Bronchial epithelial cell (primary cell): ENCODE measurements at regions not wholly inside any gene's neighbourhood (a gene's known extent, or its start where the extent isn't known, plus 50 kb on each side); places are given as distances from the start of the nearest gene placed in this dataset.
A peak's percentile ranks its signal among the peaks of the same experiment; 100 is the strongest.

Experiments
- DNase-seq: peaks from one replicate; pipeline ENCODE4 v3.0.0-alpha.2; 2010; ENCODE audit warnings: low read depth
- FAIRE-seq: peaks from 2 replicates; lab custom pipeline; 2011; peaks lifted over from hg19 to GRCh38; lab: Jason Lieb, UNC
- H3K27me3 ChIP-seq: 2 replicates; pipeline ENCODE4 v1.5.1; 2011; ENCODE audit warnings: low read length; ENCODE audit not compliant: control insufficient read depth, insufficient read depth
- H3K36me3 ChIP-seq: 2 replicates; pipeline ENCODE4 v1.5.1; 2011; ENCODE audit warnings: low read length; ENCODE audit not compliant: control insufficient read depth, insufficient read depth
- H3K4me3 ChIP-seq: 2 replicates; pipeline ENCODE4 v1.5.1; 2011; ENCODE audit warnings: mild to moderate bottlenecking, low read depth, low read length, control low read depth
- TF ChIP-seq, protein P1 (sequence below): IDR thresholded peaks from 2 replicates; pipeline ENCODE4 v1.5.1; 2011; ENCODE audit warnings: mild to moderate bottlenecking, moderate library complexity, low read length, control low read depth, inconsistent platforms; ENCODE audit not compliant: insufficient read depth, severe bottlenecking

DNA sequence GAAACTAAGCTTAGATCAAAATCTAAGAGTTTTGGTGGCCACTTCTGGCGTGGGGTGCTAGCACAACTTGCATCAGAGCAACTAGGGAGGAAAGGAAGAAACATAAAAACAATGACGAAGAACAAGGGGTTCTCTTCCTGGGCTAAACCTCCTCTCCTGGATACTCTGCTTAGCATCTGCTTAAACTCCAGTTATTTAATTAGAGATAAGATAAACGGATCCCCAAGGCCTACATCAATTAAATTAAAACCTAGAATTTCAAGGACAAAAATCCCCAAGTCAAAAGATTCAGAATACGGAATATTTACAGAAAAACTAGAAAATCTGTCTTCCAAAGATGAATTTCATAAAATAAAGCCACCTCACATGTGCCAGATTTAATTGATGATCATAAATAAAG is 281.9 kb downstream of the SHOX2 start:
- TF ChIP-seq, protein P1, sequence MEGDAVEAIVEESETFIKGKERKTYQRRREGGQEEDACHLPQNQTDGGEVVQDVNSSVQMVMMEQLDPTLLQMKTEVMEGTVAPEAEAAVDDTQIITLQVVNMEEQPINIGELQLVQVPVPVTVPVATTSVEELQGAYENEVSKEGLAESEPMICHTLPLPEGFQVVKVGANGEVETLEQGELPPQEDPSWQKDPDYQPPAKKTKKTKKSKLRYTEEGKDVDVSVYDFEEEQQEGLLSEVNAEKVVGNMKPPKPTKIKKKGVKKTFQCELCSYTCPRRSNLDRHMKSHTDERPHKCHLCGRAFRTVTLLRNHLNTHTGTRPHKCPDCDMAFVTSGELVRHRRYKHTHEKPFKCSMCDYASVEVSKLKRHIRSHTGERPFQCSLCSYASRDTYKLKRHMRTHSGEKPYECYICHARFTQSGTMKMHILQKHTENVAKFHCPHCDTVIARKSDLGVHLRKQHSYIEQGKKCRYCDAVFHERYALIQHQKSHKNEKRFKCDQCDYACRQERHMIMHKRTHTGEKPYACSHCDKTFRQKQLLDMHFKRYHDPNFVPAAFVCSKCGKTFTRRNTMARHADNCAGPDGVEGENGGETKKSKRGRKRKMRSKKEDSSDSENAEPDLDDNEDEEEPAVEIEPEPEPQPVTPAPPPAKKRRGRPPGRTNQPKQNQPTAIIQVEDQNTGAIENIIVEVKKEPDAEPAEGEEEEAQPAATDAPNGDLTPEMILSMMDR: no peak
- Histone ChIP-seq H3K36me3 (no peaks in the 10 kb centered on the region), H3K27me3 (no peaks in the 10 kb centered on the region), H3K4me3 (no peak overlapping the region)
- DNase-seq: no peak
- FAIRE-seq: no peak

DNA sequence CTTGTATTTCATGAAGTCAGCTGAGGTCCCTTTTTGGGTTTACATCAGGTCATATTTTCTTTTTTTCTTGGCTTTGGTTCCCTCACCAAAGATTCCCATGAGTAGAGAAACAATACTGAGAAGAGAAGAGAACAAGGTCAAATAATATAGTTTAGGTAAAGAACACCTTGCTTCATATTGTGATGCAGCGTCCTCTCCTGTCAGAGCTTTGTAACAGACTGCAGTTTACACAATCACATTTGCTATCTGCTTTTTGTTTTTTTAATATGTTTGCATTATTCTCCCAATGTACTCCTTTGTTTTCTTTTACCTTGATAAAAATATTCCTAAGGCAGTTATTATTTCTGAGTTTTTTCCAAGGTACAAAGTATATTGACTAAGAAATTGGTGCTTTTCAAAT is 283.2 kb downstream of the SHOX2 start:
- H3K4me3 ChIP-seq: no peak overlapping the region
- no peaks in the 10 kb centered on the region for H3K36me3 ChIP-seq
- no peak for FAIRE-seq
- H3K27me3 ChIP-seq: no peaks in the 10 kb centered on the region
- TF ChIP-seq, protein P1: no peak
- DNase-seq: no peak

- TF ChIP-seq, protein P1: no peak
- Histone ChIP-seq H3K4me3 (no peak overlapping the region), H3K27me3 (no peaks in the 10 kb centered on the region), H3K36me3 (no peaks in the 10 kb centered on the region)
- FAIRE-seq (no peak), DNase-seq (no peak)
These were observed 286.1 kb downstream of the SHOX2 start for GRCh38 chr3:157820157-157820517.

DNA sequence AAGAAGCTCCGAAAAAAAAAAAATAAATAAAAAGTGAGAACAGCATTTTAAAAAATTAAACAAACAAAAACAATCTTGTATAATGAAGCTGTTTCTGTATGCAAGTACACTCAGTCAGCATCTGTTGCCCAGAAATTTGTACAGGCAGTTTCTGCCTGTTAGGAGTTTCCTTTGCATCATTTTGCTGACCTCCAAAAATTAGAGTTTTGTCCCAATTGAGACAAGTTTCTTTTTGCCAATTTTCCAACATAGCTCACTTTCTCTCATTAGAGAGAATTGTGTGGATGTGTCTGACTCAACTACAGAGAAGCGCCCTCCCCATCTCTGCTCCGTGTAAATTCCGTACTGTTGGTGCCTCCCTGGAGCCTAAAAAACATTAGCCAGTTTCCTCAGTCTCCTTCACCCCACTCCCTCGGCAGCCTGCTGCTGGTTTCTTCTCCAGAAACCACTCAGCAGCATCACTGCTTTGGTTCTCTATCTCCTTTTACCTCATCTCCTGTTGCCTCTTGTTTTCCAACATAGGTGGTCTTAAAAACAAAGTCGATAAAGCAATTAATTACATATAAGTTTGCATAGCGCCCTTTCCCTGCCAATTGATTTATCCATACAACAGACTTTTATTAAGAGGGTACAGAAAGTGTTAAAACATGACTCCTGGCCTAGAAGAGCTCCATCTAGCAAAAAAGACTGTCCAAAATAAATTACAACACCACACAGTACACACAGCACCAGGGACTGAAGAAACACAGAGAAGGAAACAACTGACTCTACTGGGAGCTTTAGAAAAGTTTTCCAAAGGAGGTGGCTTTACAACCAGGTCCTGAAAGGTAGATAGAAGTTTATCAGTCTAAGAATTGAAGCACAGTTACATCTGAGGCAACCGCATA is 286.7 kb downstream of the SHOX2 start:
- TF ChIP-seq, protein P1: no peak
- Histone ChIP-seq H3K36me3 (no peaks in the 10 kb centered on the region), H3K27me3 (no peaks in the 10 kb centered on the region), H3K4me3 (no peak overlapping the region)
- no peak for DNase-seq
- FAIRE-seq: peak; percentile 7

DNA sequence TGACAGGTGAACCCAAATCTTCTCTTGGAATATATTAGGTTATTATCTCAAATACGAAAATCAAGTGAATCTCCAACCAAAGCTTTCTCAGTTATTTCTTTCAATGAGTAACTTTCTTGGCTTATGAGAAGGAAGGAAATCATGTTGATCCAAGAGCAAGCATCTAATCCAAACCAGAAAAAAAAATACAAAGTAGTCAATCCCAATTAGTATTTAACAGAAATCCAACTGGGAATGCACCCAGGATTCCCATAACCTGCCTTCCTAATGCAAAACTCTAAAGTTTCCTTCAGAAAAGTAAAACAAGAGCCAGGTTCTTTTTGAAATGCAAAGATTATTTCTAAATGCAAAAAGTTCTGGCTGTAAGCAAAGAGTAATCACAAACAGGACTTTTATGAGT is 289.3 kb downstream of the SHOX2 start:
- Histone ChIP-seq H3K36me3 (no peaks in the 10 kb centered on the region), H3K27me3 (no peaks in the 10 kb centered on the region), H3K4me3 (no peak overlapping the region)
- no peak for DNase-seq
- TF ChIP-seq, protein P1: no peak
- no peak for FAIRE-seq
